SK-N-MC (cell line): ENCODE measurements at regions not wholly inside any gene's neighbourhood (a gene's known extent, or its start where the extent isn't known, plus 50 kb on each side); places are given as distances from the start of the nearest gene placed in this dataset.

Source experiments
- EZH2 ChIP-seq: fragments of 200-600 bp; sonication (generic); IDR thresholded peaks from one replicate; pipeline ENCODE4 v1.6.1; 2017; ENCODE audit warnings: antibody characterized with exemption
- FOXP2 ChIP-seq: optimal IDR thresholded peaks from 2 replicates; pipeline ENCODE3; 2011; ENCODE audit warnings: mild to moderate bottlenecking, moderate library complexity; ENCODE audit not compliant: insufficient read depth; ENCODE audit errors: extremely low read length, control extremely low read depth
- POLR2AphosphoS5 ChIP-seq: IDR thresholded peaks from 2 replicates; pipeline ENCODE4 v1.6.1; 2012; ENCODE audit warnings: mild to moderate bottlenecking, low read depth, low read length, borderline replicate concordance

DNA sequence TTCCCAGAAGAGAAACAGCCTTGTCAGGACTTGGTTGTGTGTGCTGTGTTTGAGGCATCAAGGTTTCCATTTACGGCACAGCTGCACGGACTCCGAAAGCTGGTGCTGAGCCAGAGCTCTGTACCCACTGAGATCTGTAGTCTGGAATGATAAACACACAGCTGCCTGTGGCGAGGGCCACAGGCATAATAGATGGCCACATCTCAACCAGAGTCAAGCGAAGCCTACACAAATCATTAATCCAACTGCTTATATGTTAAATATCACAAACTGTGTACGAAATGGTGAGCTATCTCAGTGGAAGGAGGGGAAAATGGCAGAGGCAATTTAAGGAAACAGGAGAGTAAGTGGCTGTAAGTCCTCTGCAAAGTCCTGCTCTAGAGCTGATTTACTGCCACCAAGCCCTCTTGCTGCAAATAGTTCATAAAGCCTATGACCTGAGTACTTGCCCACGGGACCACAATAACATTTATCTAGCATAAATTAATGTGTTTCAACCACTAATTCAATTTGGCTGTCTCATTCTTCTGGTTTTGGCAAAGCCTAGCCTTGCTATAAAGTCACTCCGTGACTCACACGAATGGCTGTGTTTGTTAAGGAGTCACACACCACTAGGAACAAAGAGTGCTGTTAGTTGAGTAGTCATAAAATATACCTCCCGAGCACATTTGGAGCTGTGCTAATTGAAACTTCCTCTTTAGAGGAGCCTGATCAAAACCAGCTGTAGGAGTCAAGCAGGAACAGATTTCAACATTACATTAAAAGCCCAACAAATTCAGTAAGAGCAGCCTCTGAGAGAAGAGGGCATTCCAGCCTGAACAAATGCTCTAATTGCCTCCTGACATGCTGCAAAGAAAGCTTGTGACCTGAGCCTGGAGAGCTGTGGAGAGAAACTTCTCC is 738.6 kb upstream of the ZNF608 start:
- TF ChIP-seq EZH2: no peak
- no peak; the same call in 1 of the 2 replicates for TF ChIP-seq POLR2AphosphoS5
- no peak for TF ChIP-seq FOXP2
